GM18861 (cell line): ENCODE measurements at regions not wholly inside any gene's neighbourhood (a gene's known extent, or its start where the extent isn't known, plus 50 kb on each side); places are given as distances from the start of the nearest gene placed in this dataset.

Experiments used
- ATAC-seq: cut with Tn5 transposase; IDR thresholded peaks from one replicate; pipeline ENCODE4 v1.9.1; 2021; ENCODE audit not compliant: unreplicated experiment

GRCh38 chr6:106918115-106918514 is 56.4 kb downstream of the CD24 start:
- no peak for ATAC-seq

DNA sequence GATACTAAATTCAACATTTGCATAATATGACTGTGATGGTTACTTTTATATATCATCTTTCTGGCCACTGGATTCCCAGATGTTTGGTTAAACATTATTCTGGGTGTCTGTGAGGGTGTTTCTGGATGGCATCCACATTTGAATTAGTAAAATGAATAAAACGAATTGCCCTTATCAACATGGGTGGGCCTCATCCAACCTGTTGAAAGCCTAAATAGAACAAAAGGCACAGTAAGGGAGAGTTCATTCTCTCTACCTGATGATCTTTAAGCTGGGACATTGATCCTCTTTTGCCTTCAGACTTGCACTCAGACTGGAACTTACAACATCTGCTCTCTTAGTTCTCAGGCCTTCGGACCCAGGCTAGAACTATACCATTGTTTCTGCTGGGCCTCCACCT is 57.6 kb downstream of the CD24 start:
- no peak for ATAC-seq

GRCh38 chr6:106913676-106914280 is 60.8 kb downstream of the CD24 start:
- ATAC-seq, result no peak

DNA sequence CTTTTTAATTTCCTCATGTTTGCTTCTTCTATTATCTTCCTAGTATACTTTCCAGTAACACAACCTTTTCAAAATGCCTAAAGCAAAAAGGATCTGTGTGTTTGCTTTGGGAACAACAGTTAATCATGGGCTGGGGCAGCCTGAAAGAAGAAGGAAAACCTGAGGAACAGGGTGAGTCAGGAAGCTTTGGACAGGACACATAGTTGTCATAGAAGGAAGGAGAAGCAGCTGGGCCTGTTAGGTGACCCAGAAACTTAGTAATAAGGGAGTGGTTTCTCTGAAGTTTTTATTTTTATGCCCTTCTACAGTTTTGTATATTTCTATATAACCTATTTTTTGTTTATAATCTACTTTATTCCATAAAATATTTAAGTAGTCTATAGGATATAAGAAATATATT is 61.4 kb downstream of the CD24 start:
- no peak for ATAC-seq

GRCh38 chr6:106912091-106912490 is 62.4 kb downstream of the CD24 start:
- ATAC-seq, result no peak

DNA sequence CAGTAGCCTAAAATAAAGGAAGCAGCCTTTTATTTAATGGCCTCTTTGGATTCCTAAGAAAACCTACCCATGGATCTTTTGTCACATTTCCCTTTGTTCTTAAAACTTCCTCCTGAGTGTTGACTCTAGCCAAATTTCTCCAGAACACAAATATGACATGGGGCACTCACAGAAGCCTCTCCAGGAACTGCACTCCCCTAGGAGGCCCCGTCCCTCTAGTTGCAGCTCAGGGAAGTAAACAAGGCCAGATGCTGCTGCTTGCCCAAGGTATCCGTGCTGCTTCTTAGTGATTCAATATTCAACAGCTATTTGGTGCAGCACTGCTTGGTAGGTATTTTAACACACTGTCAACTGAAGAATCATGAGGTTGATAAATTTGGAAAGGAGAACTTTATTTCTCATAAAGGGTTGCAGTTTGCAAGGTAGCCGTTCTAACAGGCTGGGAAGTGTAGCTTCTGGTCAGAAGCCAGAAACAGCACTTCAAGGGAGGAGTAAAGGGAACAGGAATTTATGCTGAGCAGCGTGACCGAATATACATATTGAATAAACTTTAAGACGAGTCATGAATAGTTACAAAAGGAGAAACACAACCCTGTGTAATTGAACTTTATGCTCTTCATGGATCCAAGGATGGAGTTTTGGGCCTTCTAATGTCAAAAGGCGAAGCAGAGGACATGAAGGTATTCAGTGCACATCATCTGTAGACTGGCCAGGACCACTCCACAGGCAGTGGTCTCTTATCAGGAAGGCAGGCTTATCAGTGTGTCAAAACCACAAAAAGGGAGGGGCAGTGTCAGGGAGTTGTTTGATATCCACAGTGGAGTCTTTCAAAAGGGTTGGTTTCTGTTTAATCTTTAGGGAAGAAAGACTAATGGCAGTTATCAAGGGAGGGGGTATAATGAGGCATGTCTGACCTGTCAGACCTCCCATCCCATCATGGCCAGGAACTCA is 63.3 kb downstream of the CD24 start:
- no peak for ATAC-seq

DNA sequence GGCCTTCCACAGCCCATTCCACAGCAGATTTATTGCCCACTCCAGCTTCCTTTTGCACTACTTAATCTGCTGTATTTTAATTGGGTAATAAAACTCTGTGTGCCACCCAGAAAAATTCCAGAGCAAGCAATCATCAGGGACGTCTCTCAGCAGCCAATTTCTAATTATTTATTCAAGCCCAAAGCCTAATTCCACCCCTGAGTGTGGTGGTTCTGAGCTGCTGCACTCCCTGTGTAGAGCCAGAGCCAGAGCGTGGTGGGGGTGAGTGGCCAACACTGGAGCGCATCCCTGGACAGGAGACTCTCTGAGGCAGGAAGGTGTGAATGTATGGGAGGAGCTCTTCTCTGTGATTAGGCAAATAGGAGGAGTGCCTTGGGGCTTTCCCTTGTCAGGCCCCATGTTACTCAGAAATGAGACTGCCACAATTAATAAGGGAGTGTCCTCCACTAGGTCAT is 66.1 kb downstream of the CD24 start:
- no peak for ATAC-seq

DNA sequence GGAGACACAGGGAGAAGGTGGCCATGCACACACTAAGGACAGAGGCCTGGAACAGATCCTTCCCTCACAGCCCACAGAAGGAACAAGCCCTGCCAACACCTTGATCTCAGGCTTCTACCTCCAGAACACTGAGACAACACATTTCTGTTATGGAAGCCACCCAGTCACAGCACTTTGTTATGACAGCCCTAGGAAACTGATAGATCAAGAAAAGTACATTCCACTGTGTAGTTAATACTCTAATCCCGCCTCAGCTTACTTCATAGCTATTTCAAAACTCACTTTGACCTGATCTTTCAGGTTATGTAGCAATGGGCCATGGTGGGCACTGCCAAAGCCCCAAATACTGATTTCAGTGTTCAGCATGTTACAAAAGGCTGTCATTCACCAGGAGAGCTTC is 66.8 kb downstream of the CD24 start:
- no peak for ATAC-seq

GRCh38 chr6:106906232-106906631 is 68.3 kb downstream of the CD24 start:
- no peak for ATAC-seq

DNA sequence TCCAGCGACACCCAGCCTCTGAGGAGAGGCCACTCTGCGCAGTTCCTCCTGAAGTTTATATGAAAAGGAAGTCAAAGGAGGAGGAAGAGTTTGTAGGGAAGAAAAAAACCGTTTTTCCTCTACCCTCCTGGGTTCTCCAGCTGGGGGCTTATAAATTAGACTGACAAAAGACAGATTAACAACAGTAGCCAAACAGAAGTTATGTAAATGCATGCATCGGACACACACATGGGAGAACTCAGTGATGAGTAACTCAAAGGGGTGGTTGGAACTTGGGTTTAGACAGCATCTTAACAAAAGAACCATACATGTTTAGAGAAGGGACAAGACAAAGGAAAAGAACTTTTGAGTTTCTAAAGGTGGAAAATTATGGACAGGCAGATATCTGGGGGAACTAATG is 71.2 kb downstream of the CD24 start:
- no peak for ATAC-seq

DNA sequence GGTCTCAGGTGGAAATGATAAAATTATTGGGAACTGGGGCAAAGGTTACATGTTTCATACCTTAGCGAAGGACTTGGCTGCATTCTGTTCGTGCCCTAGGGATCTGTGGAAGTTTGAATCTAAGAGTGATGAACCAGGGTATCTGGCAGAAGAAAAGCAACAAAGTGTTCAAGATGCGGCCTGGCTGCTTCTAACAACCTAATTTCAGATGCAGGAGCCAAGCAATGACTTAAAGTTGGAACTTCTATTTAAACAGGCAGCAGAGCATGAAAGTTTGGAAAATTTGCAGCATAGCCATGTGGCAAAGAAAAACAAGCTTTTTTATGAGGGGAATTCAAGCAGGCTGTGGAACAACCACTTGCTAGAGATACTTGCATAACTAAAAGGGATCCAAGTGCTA is 73.5 kb downstream of the CD24 start:
- ATAC-seq, result no peak

- ATAC-seq, result no peak
These were observed 74.8 kb downstream of the CD24 start for GRCh38 chr6:106899697-106900096.

DNA sequence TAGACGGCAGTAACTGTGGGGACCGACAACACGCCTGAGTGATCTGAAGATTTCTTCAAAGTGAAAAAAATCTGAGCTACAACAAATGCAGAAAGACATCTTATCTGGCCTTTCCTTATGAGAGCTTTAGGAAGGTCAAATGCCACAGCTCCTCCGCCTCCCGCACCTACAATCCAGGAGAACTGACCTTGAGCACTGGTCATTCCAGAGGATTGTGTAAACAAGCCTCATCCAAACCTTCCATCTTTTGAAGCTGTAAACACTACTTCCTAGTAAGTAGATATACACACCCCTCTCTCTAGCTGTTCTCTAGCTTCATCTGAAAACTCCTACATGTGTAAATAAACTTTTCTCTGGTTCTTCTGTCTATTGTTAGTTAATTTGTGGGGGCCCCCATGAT is 76.9 kb downstream of the CD24 start:
- no peak for ATAC-seq

DNA sequence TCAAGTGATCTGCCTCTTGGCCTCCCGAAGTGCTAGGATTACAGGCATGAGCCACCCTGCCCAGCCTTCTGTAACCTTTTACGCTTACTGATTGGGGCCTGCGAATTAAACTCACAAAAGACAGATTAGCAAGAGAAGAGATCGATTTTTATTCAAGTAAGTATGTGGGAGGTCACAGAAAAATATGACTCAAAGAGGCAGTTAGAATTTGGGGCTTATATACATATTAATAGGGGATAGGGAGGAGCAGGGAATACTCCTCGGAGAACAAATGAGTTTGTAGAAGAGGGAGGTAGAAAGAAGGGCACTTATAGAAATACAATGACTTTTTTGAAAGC is 78.9 kb downstream of the CD24 start:
- ATAC-seq, result no peak

DNA sequence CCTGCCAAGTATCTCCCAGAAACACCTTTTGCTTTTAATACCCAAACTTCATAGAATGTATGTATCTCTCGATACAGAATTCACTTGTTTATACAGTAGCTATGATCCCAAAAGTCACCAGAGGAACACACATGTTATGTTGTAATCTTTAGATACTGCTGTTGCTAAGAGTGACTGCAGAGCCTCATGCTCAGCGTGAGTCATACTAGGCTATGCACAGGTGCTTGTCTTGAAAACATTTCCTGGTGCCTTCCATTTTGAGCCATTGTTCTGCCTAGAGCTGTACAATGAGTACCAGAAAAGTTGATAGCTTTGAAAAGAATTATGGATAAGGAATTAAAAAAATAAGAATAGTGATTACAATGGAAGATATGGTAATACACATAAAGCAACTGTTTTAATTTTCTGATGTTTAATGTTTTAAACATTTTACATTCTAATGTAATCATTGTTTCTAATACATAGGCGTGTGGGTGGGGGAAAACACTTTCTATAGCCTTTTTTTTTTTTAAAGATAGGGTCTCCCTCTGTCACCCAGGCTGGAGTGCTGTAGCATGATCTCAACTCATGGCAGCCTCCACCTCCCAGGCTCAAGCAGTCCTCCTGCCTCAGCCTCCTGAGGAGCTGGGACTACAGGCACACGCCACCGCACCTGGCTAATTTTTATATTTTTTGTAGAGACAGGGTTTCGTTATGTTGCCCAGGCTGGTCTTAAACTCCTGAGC is 79.4 kb downstream of the CD24 start:
- ATAC-seq, result no peak

DNA sequence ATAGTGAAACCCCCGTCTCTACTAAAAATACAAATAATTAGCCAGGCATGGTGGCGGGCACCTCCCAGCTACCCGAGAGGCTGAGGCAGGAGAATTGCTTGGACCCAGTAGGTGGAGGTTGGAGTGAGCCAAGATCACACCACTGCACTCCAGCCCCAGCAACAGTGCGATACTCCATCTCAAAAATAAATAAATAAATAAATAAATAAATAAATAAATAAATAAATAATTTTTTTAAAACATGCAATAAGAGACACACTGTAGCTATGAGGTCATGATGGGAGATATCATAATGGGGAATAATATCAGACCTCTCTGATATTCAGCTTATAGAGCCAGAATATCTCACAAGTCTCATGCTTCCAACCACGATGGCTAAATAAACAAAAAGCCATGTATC is 82.3 kb downstream of the CD24 start:
- no peak for ATAC-seq

GRCh38 chr6:106890447-106890846 is 84.1 kb downstream of the CD24 start:
- no peak for ATAC-seq

- ATAC-seq, result no peak
These were observed 84.8 kb downstream of the CD24 start for GRCh38 chr6:106889692-106890091.

DNA sequence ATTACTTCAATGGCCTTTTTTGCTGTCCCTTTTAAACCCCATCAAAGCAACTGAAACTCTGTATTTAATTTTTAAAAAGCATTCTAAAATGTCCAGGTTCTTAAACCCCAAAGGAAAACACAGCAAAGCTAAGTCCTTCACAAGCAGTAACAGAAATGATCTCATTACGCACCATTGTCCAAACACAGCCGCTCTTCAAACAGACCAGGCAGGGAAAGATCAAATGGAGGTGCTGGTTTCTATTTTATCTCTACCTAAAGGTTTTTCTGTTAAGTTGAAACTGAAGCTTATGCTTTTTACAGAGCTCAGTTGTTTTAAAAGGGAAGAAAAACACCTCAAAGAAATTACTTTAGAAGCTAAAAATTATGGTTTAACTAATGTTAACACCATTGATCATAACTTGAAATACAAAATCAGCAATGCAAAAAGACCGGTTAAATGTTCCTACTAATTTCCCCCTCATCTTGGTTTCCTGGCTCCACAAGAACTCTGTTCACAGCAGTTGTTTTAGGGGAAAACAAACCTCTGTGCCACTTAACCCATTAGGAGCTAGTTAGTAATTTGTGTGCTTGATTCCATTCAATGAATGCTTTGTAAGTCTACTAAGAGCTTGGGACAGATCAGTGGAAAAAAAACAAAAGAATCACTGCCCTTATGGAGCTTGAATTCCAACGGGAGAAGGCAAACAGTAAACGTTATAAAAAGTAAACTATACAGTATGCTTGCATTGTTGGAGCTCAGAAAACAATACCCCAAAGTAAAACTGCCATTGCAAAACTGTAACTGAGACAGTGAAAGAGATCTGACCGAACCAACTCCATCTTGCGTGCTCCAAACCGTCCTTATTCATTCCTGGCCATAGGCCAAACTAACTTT is 87.4 kb downstream of the CD24 start:
- ATAC-seq, result no peak

DNA sequence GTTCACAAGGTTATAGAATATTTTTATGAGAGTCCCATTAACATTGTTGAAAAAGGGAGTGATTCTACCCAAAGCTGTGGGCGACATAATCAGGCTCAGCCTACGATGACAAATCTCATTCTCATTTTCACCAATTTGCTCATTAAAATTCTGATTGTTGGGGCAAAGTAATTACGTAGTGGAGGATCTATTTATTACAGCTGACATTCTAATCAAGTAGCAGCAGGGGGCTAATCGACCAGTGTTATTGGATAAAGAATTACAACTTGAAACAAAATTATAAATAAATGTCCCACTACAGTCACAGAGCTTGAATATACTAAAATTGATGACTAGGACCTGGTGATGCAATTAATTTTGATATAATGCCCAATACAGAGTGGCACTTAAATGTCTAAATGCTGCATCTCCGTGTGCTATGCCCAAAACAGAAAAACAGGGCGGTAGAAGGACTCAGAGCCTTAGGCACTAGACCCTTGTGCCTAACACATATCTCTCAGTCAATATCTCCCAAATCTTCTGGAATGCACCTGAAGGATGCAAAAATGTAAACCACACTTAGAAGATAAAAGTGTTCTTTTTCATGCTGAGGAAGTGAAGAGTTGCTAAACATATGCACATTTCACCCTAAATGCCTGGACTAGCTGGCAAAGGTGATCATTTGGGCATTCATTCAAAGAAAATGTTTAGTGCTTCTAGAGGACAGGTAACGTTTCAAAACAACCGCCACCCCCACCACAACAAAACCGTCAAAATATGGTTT is 88.3 kb downstream of the CD24 start:
- ATAC-seq, result no peak
